Endothelial cell of umbilical vein (primary cell): ENCODE measurements at regions not wholly inside any gene's neighbourhood (a gene's known extent, or its start where the extent isn't known, plus 50 kb on each side); places are given as distances from the start of the nearest gene placed in this dataset.

ENCODE experiments used
- BruUV-seq: library from RNA; stranded (reverse); fragments of 400-500 nt; replicated peaks from 2 replicates; lab custom pipeline; 2021; lab: Mats Ljungman, UMichigan
- CTCF ChIA-PET: fragments of 300-600, 350-600 bp; sonication (Branson Sonifier 250); formaldehyde crosslinking; loops from one replicate; lab custom pipeline; 2021; ENCODE audit warnings: antibody characterized with exemption, inconsistent platforms; lab: Charles Lee
- POLR2A ChIA-PET: fragments of 300-600, 350-600 bp; sonication (Branson Sonifier 250); formaldehyde crosslinking; loops from one replicate; lab custom pipeline; 2021; ENCODE audit warnings: antibody characterized with exemption, inconsistent platforms; lab: Charles Lee
- DNase-seq: peaks from one replicate; pipeline ENCODE4 v3.0.0-alpha.2; 2011; ENCODE audit warnings: low read depth, low spot score
- FAIRE-seq: peaks from 2 replicates; lab custom pipeline; 2011; peaks lifted over from hg19 to GRCh38; lab: Jason Lieb, UNC
- H2AFZ ChIP-seq: 2 replicates; pipeline ENCODE4 v1.6.0; 2012; ENCODE audit warnings: low read depth, low read length, control low read depth, inconsistent platforms
- H3K27ac ChIP-seq: 2 replicates; pipeline ENCODE4 v1.5.1; 2011; ENCODE audit warnings: low read depth, mild to moderate bottlenecking, control low read depth, low read length, moderate library complexity; ENCODE audit not compliant: insufficient read depth
- H3K27me3 ChIP-seq, 2 experiments: 2 replicates each; pipeline versions ENCODE4 v1.6.0 to v1.6.1; 2011; ENCODE audit warnings: low read length in 2 of 2, mixed read lengths in 1 of 2; ENCODE audit not compliant: control insufficient read depth in 2 of 2, insufficient read depth in 2 of 2
- H3K36me3 ChIP-seq, 2 experiments: 2 replicates in 1 of 2; 3 replicates in 1 of 2; pipeline ENCODE4 v1.5.1; 2011; ENCODE audit warnings: low read length in 2 of 2, mild to moderate bottlenecking in 1 of 2, moderate library complexity in 1 of 2; ENCODE audit not compliant: control insufficient read depth in 2 of 2, insufficient read depth in 2 of 2; ENCODE audit errors: extremely low read depth in 1 of 2
- H3K4me1 ChIP-seq: 3 replicates; pipeline ENCODE4 v1.5.1; 2011; ENCODE audit warnings: mild to moderate bottlenecking, low read length; ENCODE audit not compliant: control insufficient read depth, insufficient read depth; ENCODE audit errors: extremely low read depth
- H3K4me2 ChIP-seq: 2 replicates; pipeline ENCODE4 v1.6.1; 2011; ENCODE audit warnings: low read length, control low read depth, mixed read lengths; ENCODE audit not compliant: insufficient read depth
- H3K4me3 ChIP-seq, 3 experiments: fragments of 200-600 bp in 1 of 3; sonication (generic), shearing (Covaris generic) in 1 of 3; replicated peaks in 1 of 3; 2 replicates each; pipeline ENCODE4 v1.5.1; 2011 to 2016; ENCODE audit warnings: control low read depth in 3 of 3, low read length in 3 of 3, mild to moderate bottlenecking in 2 of 3, inconsistent platforms in 1 of 3, low read depth in 1 of 3, moderate library complexity in 1 of 3; ENCODE audit not compliant: insufficient read depth in 1 of 3
- H3K79me2 ChIP-seq: 2 replicates; pipeline ENCODE4 v1.6.0; 2012; ENCODE audit warnings: low read length, inconsistent platforms; ENCODE audit not compliant: control insufficient read depth, insufficient read depth
- H3K9ac ChIP-seq: replicated peaks from 2 replicates; pipeline ENCODE3; 2011; ENCODE audit warnings: low read length, control low read depth; ENCODE audit not compliant: insufficient read depth; ENCODE audit errors: extremely low read depth
- H3K9me1 ChIP-seq: replicated peaks from 3 replicates; pipeline ENCODE4 v1.6.0; 2011; ENCODE audit warnings: mild to moderate bottlenecking, low read length; ENCODE audit not compliant: control insufficient read depth, insufficient read depth; ENCODE audit errors: extremely low read depth
- H3K9me3 ChIP-seq: replicated peaks from 2 replicates; pipeline ENCODE4 v1.5.1; 2012; ENCODE audit warnings: low read length, inconsistent platforms; ENCODE audit not compliant: control insufficient read depth, insufficient read depth
- H4K20me1 ChIP-seq: replicated peaks from 2 replicates; pipeline ENCODE3; 2011; ENCODE audit warnings: mild to moderate bottlenecking, low read length; ENCODE audit not compliant: control insufficient read depth, insufficient read depth; ENCODE audit errors: extremely low read depth
- FOS ChIP-seq: IDR thresholded peaks from 2 replicates; pipeline ENCODE4 v1.6.1; 2011; ENCODE audit warnings: mild to moderate bottlenecking, low read length, moderate library complexity, borderline replicate concordance; ENCODE audit not compliant: insufficient read depth
- GATA2 ChIP-seq: IDR thresholded peaks from 2 replicates; pipeline ENCODE4 v1.7.0; 2011; ENCODE audit warnings: low read depth, mild to moderate bottlenecking, moderate library complexity, mixed read lengths, low read length; ENCODE audit not compliant: insufficient read length, insufficient read depth
- JUN ChIP-seq: IDR thresholded peaks from 2 replicates; pipeline ENCODE4 v1.6.1; 2011; ENCODE audit warnings: borderline replicate concordance, low read depth; ENCODE audit not compliant: insufficient read length, insufficient read depth
- POLR2A ChIP-seq: IDR thresholded peaks from 2 replicates; pipeline ENCODE4 v1.6.1; 2012; ENCODE audit warnings: low read depth, mild to moderate bottlenecking, control low read depth, low read length
- POLR2AphosphoS5 ChIP-seq: IDR thresholded peaks from 2 replicates; pipeline ENCODE4 v1.6.1; 2012; ENCODE audit warnings: low read depth, mild to moderate bottlenecking, control low read depth, low read length, moderate library complexity; ENCODE audit not compliant: insufficient read depth
- dilution Hi-C: fragments of 300-500 bp; cut with MboI; formaldehyde crosslinking; loops from one replicate; pipeline ENCODE4 v1.15.0; 2019; ENCODE audit warnings: low sequenced_read_pairs; ENCODE audit not compliant: extremely low pct_ligation_motif_present
- intact Hi-C: fragments of 100-400 bp; cut with micrococcal nuclease; formaldehyde crosslinking; loops from one replicate; pipeline ENCODE4 v1.10.0; 2022
- TF ChIP-seq, protein P1 (sequence below), 2 donors: IDR thresholded peaks; 1 replicate in 1 of 2; 2 replicates in 1 of 2; pipeline ENCODE4 v1.5.1; 2011; ENCODE audit warnings: low read length in 2 of 2, mild to moderate bottlenecking in 2 of 2, moderate library complexity in 2 of 2, control low read depth in 1 of 2, inconsistent platforms in 1 of 2, low read depth in 1 of 2; ENCODE audit not compliant: insufficient read depth in 1 of 2; ENCODE audit errors: extremely low read depth in 1 of 2

DNA sequence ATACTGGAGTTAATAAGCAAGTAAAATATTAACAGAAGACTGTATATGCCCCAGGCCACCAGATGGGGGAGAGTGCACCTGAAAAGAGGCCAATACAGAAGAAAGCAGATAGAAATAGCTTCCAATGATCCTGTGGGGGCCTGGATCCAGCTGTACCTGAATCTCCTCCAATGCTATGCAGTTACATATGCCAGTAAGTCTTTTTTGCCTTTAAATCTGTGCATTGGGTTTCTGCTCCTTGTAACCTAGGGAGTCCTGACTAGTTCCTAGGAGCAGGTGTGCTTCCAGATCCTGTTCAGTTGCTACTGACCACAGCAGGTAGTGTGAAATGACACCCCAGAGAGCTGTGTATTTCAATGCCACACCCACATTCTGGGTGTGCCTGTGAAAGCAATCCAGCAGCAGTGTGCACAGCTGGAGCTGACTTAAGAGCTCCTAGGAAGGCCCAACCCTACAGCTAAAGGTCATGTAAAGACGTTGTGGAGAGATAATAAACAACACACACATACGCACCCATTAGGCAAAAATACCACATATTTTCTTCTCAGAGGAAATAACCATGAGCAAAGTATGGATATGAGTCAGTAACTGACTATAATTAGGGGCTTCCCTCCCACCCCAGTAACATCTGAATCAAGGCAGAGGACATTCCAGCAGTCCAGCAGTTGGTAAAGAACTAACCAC, 62.2 kb upstream of the AKAP13 start:
- BruUV-seq = no TSS peak
- Histone ChIP-seq H3K27ac (peak overlapping the region; percentile 64), H3K4me3 (no peak overlapping the region), H4K20me1 (no peaks in the 10 kb centered on the region), H2AFZ (no peak overlapping the region), H3K9me1 (no peaks in the 10 kb centered on the region), H3K9me3 (no peaks in the 10 kb centered on the region), H3K27me3 (no peaks in the 10 kb centered on the region), H3K9ac (no peak overlapping the region), H3K36me3 (no peaks in the 10 kb centered on the region), H3K4me1 (peaks cover 15% of the 10 kb centered on the region), H3K4me2 (peak overlapping the region; percentile 4), H3K79me2 (no peaks in the 10 kb centered on the region)
- POLR2A ChIA-PET = interaction anchor here (1.1 kb wide), 1 partner anchor 63 kb away, joined by 6 read pairs; the partner anchor contains the start of gene AKAP13
- FAIRE-seq (peak; percentile 48), DNase-seq (peak; percentile 74)
- dilution Hi-C loops = no loop called here
- intact Hi-C loops = loop anchor here (1.0 kb wide), 1 partner anchor 95 kb away; no protein-coding TSS in a partner anchor
- CTCF ChIA-PET = interaction anchor here (0.7 to 2.2 kb wide), 15 partner anchors 8 to 240 kb away, joined by 3 to 12 read pairs (median 4); partner anchors contain the start of gene AKAP13
- TF ChIP-seq, protein P1, sequence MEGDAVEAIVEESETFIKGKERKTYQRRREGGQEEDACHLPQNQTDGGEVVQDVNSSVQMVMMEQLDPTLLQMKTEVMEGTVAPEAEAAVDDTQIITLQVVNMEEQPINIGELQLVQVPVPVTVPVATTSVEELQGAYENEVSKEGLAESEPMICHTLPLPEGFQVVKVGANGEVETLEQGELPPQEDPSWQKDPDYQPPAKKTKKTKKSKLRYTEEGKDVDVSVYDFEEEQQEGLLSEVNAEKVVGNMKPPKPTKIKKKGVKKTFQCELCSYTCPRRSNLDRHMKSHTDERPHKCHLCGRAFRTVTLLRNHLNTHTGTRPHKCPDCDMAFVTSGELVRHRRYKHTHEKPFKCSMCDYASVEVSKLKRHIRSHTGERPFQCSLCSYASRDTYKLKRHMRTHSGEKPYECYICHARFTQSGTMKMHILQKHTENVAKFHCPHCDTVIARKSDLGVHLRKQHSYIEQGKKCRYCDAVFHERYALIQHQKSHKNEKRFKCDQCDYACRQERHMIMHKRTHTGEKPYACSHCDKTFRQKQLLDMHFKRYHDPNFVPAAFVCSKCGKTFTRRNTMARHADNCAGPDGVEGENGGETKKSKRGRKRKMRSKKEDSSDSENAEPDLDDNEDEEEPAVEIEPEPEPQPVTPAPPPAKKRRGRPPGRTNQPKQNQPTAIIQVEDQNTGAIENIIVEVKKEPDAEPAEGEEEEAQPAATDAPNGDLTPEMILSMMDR (IDR thresholded peaks at IDR 0.05; ENCODE audit: extremely low read depth in 1 of 2, insufficient read depth in 1 of 2, low read depth in 1 of 2, low read length in 2 of 2) = peak in 1 of 2 donors; percentile 16
- TF ChIP-seq JUN (peak; percentile 72), POLR2AphosphoS5 (peak; percentile 50), POLR2A (no peak), FOS (peak; percentile 94), GATA2 (peak; percentile 68)
